K562 (cell line): ENCODE measurements at regions not wholly inside any gene's neighbourhood (a gene's known extent, or its start where the extent isn't known, plus 50 kb on each side); places are given as distances from the start of the nearest gene placed in this dataset.

Experiments
- ATAC-seq: fragments of 200-7000 bp; cut with Tn5 transposase; 3 replicates; pipeline ENCODE4 v1.9.1; 2020; ENCODE audit warnings: moderate library complexity
- BruUV-seq: library from RNA; stranded (reverse); fragments of 400-500 nt; replicated peaks from 2 replicates; lab custom pipeline; 2021; lab: Mats Ljungman, UMichigan
- CTCF ChIA-PET: fragments of 300-600 bp; formaldehyde crosslinking; extraction: SDS; loops from one replicate; lab custom pipeline; 2021; ENCODE audit warnings: low intra/inter-chr PET ratio; lab: Yijun Ruan, JAX
- POLR2A ChIA-PET: fragments of 300-600, 350-650 bp; sonication (Branson Sonifier 250); formaldehyde crosslinking; extraction: SDS; loops from one replicate; lab custom pipeline; 2021; ENCODE audit warnings: antibody characterized with exemption, inconsistent platforms; lab: Yijun Ruan, JAX
- DNase-seq, 4 experiments: peaks; one replicate each; pipeline versions ENCODE4 v3.0.0 to v3.0.0-alpha.2; 2011 to 2018; ENCODE audit warnings: low spot score in 3 of 4, mixed read lengths in 3 of 4; ENCODE audit errors: extremely low read depth in 1 of 4
- FAIRE-seq: peaks from 2 replicates; lab custom pipeline; 2011; peaks lifted over from hg19 to GRCh38; lab: Jason Lieb, UNC
- H2AFZ ChIP-seq: 2 replicates; pipeline ENCODE4 v1.6.0; 2011; ENCODE audit warnings: low read depth, low read length, control low read depth, inconsistent platforms
- H3K27ac ChIP-seq: fragments of 200-600 bp; 3 replicates; pipeline ENCODE4 v1.8.0; 2011; ENCODE audit warnings: low read depth, mild to moderate bottlenecking, control low read depth, inconsistent platforms, low read length, moderate library complexity, mixed read lengths; ENCODE audit errors: extremely low read depth
- H3K27me3 ChIP-seq, 2 experiments: fragments of 300-600 bp in 1 of 2; 2 replicates in 1 of 2; 3 replicates in 1 of 2; pipeline versions ENCODE4 v1.6.0 to v1.8.0; 2011; ENCODE audit warnings: inconsistent platforms in 2 of 2, low read length in 2 of 2, mild to moderate bottlenecking in 1 of 2, mixed read lengths in 1 of 2, moderate library complexity in 1 of 2; ENCODE audit not compliant: control insufficient read depth in 2 of 2, insufficient read depth in 2 of 2
- H3K36me3 ChIP-seq: fragments of 300-600 bp; 3 replicates; pipeline ENCODE4 v1.8.0; 2011; ENCODE audit warnings: mild to moderate bottlenecking, low read length, inconsistent platforms; ENCODE audit not compliant: control insufficient read depth, insufficient read depth
- H3K4me1 ChIP-seq, 2 experiments: fragments of 200-600 bp in 1 of 2; replicated peaks in 1 of 2; 2 replicates in 1 of 2; 3 replicates in 1 of 2; pipeline versions ENCODE4 v1.5.1 to v1.8.0; 2011; ENCODE audit warnings: inconsistent platforms in 2 of 2, low read length in 2 of 2, mild to moderate bottlenecking in 1 of 2, mixed read lengths in 1 of 2, moderate library complexity in 1 of 2; ENCODE audit not compliant: control insufficient read depth in 2 of 2, insufficient read depth in 2 of 2
- H3K4me2 ChIP-seq: 2 replicates; pipeline ENCODE4 v1.6.1; 2011; ENCODE audit warnings: low read length, control low read depth, inconsistent platforms, mixed read lengths; ENCODE audit not compliant: insufficient read depth
- H3K4me3 ChIP-seq: fragments of 200-600 bp; sonication (generic), shearing (Covaris generic); 2 replicates; pipeline ENCODE4 v1.5.1; 2016; ENCODE audit warnings: control low read depth, inconsistent platforms
- H3K79me2 ChIP-seq: fragments of 200-600 bp; 3 replicates; pipeline ENCODE4 v1.8.0; 2011; ENCODE audit warnings: low read length, inconsistent platforms; ENCODE audit not compliant: control insufficient read depth, insufficient read depth
- H3K9ac ChIP-seq, 2 experiments: 2 replicates each; pipeline versions ENCODE4 v1.6.0 to v1.6.1; 2011; ENCODE audit warnings: low read depth in 2 of 2, low read length in 2 of 2, control low read depth in 1 of 2, inconsistent platforms in 1 of 2, mild to moderate bottlenecking in 1 of 2, mixed read lengths in 1 of 2; ENCODE audit not compliant: insufficient read depth in 1 of 2
- H3K9me1 ChIP-seq: one replicate; pipeline ENCODE4 v1.6.0; 2011; ENCODE audit warnings: inconsistent platforms, mild to moderate bottlenecking, low read length, moderate library complexity; ENCODE audit not compliant: control insufficient read depth, insufficient read depth
- H3K9me3 ChIP-seq: replicated peaks from 2 replicates; pipeline ENCODE4 v1.5.1; 2011; ENCODE audit warnings: low read depth, low read length, inconsistent platforms; ENCODE audit not compliant: control insufficient read depth, insufficient read depth
- H4K20me1 ChIP-seq: replicated peaks from 2 replicates; pipeline ENCODE4 v1.6.1; 2011; ENCODE audit warnings: low read length, inconsistent platforms, mixed read lengths; ENCODE audit not compliant: control insufficient read depth, insufficient read depth
- ATF6 ChIP-seq: sonication (generic); formaldehyde crosslinking; IDR thresholded peaks from 2 replicates; pipeline ENCODE4 v1.4.0; 2020; ENCODE audit warnings: mild to moderate bottlenecking, missing genetic modification reagents
- CBX3 ChIP-seq, 2 experiments: IDR thresholded peaks; 1 replicate in 1 of 2; 2 replicates in 1 of 2; pipeline ENCODE4 v1.6.1; 2012; ENCODE audit warnings: inconsistent platforms in 2 of 2, low read length in 2 of 2, borderline replicate concordance in 1 of 2, control low read depth in 1 of 2
- CREM ChIP-seq: IDR thresholded peaks from 2 replicates; pipeline ENCODE4 v1.6.1; 2014; ENCODE audit warnings: antibody characterized with exemption, low read depth
- GATA2 ChIP-seq: sonication (generic); formaldehyde crosslinking; IDR thresholded peaks from 2 replicates; pipeline ENCODE4 v1.4.0; 2020; ENCODE audit warnings: mild to moderate bottlenecking, missing genetic modification reagents
- HCFC1 ChIP-seq: IDR thresholded peaks from 2 replicates; pipeline ENCODE4 v1.6.1; 2012; ENCODE audit warnings: low read depth, low read length, improper control_type of control experiment
- ILF3 ChIP-seq: fragments of 450-650 bp; IDR thresholded peaks from 2 replicates; pipeline ENCODE4 v1.6.1; 2018; ENCODE audit warnings: antibody characterized with exemption, mild to moderate bottlenecking, moderate library complexity, borderline replicate concordance
- MCM2 ChIP-seq: fragments of 450-650 bp; IDR thresholded peaks from 2 replicates; pipeline ENCODE4 v1.6.1; 2017; ENCODE audit warnings: low read depth, mild to moderate bottlenecking
- MTF1 ChIP-seq: fragments of 250-450 bp; sonication (Bioruptor Pico); IDR thresholded peaks from 2 replicates; pipeline ENCODE4 v1.9.0; 2021; ENCODE audit warnings: moderate library complexity, mild to moderate bottlenecking, inconsistent platforms, borderline replicate concordance
- PHB ChIP-seq: fragments of 250-450 bp; sonication (Bioruptor Pico); IDR thresholded peaks from 2 replicates; pipeline ENCODE4 v1.5.0; 2021
- PHTF2 ChIP-seq: fragments of 250-450 bp; sonication (Bioruptor Pico); IDR thresholded peaks from 2 replicates; pipeline ENCODE4 v1.5.0; 2021; ENCODE audit warnings: mild to moderate bottlenecking
- POLR2A ChIP-seq: fragments of 450-650 bp; conservative IDR thresholded peaks from 2 replicates; pipeline ENCODE4 v1.6.1; 2016
- RBM17 ChIP-seq: fragments of 200-400 bp; formaldehyde crosslinking; IDR thresholded peaks from 2 replicates; pipeline ENCODE4 v1.6.1; 2017; ENCODE audit warnings: low read depth, mild to moderate bottlenecking, low read length, borderline replicate concordance
- ZKSCAN8 ChIP-seq: fragments of 200-800 bp; sonication (Bioruptor generic); IDR thresholded peaks from 2 replicates; pipeline ENCODE4 v1.6.1; 2016; ENCODE audit warnings: missing genetic modification characterization, missing compliant biosample characterization
- ZNF436 ChIP-seq: fragments of 250-450, 450-650 bp; sonication (Bioruptor Pico); formaldehyde crosslinking; IDR thresholded peaks from 2 replicates; pipeline ENCODE4 v1.7.0; 2020; ENCODE audit warnings: mild to moderate bottlenecking
- ZNF561 ChIP-seq: fragments of 450-650 bp; formaldehyde crosslinking; conservative IDR thresholded peaks from 2 replicates; pipeline ENCODE4 v1.4.0; 2020; ENCODE audit warnings: mild to moderate bottlenecking, moderate library complexity
- ZNF695 ChIP-seq: fragments of 450-650 bp; formaldehyde crosslinking; IDR thresholded peaks from 2 replicates; pipeline ENCODE4 v1.4.0; 2020; ENCODE audit warnings: mild to moderate bottlenecking, moderate library complexity
- in situ Hi-C: fragments of 300-500 bp; cut with MboI; formaldehyde crosslinking; loops from 4 replicates; pipeline ENCODE4 v1.15.0; 2018; ENCODE audit warnings: inconsistent platforms, mixed read lengths
- intact Hi-C: fragments of 100-400 bp; cut with micrococcal nuclease; formaldehyde crosslinking; loops from 2 replicates; pipeline ENCODE4 v1.14.2; 2022

GRCh38 chr7:17471325-17471724 is 172.9 kb downstream of the AHR start:
- intact Hi-C loops = no loop called here
- CTCF ChIA-PET = no interaction called here
- H3K4me3 ChIP-seq = no peak overlapping the region
- TF ChIP-seq ATF6 (no peak), ZKSCAN8 (no peak), PHB (no peak), CREM (no peak), ZNF436 (no peak), HCFC1 (no peak), MCM2 (no peak), MTF1 (CRISPR knock-in tag) (no peak), PHTF2 (CRISPR knock-in tag) (no peak), GATA2 (CRISPR knock-in tag) (no peak), ILF3 (no peak), POLR2A (no peak), CBX3 (IDR thresholded peaks at IDR 0.05; ENCODE audit: borderline replicate concordance in 1 of 2, low read length in 2 of 2) (no peak), ZNF695 (CRISPR knock-in tag) (no peak), RBM17 (no peak), ZNF561 (CRISPR knock-in tag) (no peak)
- TF ChIP-seq, all 486 proteins: peak for 0
- no peaks in the 10 kb centered on the region for H3K4me1 ChIP-seq
- H3K9me1 ChIP-seq = no peaks in the 10 kb centered on the region
- POLR2A ChIA-PET = no interaction called here
- H3K4me2 ChIP-seq = no peak overlapping the region
- in situ Hi-C loops = no loop called here
- H3K9me3 ChIP-seq = no peaks in the 10 kb centered on the region
- DNase-seq (no peak), FAIRE-seq (no peak), ATAC-seq (no peak)
- no peaks in the 10 kb centered on the region for H3K79me2 ChIP-seq
- H3K9ac ChIP-seq = no peak overlapping the region
- no peak overlapping the region for H2AFZ ChIP-seq
- H3K27ac ChIP-seq = no peak overlapping the region
- no peaks in the 10 kb centered on the region for H3K27me3 ChIP-seq
- no peaks in the 10 kb centered on the region for H4K20me1 ChIP-seq
- no TSS peak for BruUV-seq
- no peaks in the 10 kb centered on the region for H3K36me3 ChIP-seq
